Kidney epithelial cell (primary cell): ENCODE measurements at regions not wholly inside any gene's neighbourhood (a gene's known extent, or its start where the extent isn't known, plus 50 kb on each side); places are given as distances from the start of the nearest gene placed in this dataset.

Source experiments
- DNase-seq: peaks from one replicate; pipeline ENCODE4 v3.0.0-alpha.2; 2010; ENCODE audit warnings: low read depth
- H3K27me3 ChIP-seq: 2 replicates; pipeline ENCODE4 v1.6.0; 2011; ENCODE audit warnings: low read length; ENCODE audit not compliant: control insufficient read depth, insufficient read depth
- H3K36me3 ChIP-seq: 2 replicates; pipeline ENCODE4 v1.5.1; 2011; ENCODE audit warnings: low read length; ENCODE audit not compliant: control insufficient read depth, insufficient read depth
- H3K4me3 ChIP-seq: 2 replicates; pipeline ENCODE4 v1.5.1; 2011; ENCODE audit warnings: low read depth, mild to moderate bottlenecking, control low read depth, low read length
- TF ChIP-seq, protein P1 (sequence below): IDR thresholded peaks from 2 replicates; pipeline ENCODE4 v1.5.1; 2011; ENCODE audit warnings: mild to moderate bottlenecking, moderate library complexity, low read length, control low read depth, inconsistent platforms; ENCODE audit not compliant: insufficient read depth, poor library complexity, severe bottlenecking

DNA sequence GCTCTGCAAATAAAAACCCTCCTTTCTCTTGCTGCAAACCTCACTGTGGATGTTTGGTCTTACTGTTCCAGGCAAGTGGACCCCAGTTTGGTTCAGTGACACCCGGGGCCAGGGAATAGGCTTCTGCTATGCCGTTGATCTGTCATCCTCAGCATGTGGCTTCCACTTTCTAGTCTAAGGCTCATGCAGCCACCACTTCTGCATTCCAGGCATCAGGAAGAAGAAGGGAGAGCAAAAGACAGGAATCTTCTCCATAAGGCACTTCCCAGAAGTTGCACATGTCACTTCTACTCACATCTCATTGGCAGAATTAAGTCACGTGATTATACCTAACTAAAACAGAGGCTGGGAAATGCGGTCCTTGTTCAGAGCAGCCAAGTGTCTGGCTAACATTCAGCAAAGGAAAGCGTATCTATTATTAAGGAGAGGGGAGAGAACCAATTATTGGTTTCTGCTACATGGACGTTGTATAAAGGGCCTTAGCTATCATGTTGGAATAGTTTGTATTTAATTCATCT lies 173.6 kb upstream of the PFN2 start:
- TF ChIP-seq, protein P1, sequence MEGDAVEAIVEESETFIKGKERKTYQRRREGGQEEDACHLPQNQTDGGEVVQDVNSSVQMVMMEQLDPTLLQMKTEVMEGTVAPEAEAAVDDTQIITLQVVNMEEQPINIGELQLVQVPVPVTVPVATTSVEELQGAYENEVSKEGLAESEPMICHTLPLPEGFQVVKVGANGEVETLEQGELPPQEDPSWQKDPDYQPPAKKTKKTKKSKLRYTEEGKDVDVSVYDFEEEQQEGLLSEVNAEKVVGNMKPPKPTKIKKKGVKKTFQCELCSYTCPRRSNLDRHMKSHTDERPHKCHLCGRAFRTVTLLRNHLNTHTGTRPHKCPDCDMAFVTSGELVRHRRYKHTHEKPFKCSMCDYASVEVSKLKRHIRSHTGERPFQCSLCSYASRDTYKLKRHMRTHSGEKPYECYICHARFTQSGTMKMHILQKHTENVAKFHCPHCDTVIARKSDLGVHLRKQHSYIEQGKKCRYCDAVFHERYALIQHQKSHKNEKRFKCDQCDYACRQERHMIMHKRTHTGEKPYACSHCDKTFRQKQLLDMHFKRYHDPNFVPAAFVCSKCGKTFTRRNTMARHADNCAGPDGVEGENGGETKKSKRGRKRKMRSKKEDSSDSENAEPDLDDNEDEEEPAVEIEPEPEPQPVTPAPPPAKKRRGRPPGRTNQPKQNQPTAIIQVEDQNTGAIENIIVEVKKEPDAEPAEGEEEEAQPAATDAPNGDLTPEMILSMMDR = no peak
- Histone ChIP-seq H3K27me3 (no peaks in the 10 kb centered on the region), H3K36me3 (no peaks in the 10 kb centered on the region), H3K4me3 (no peak overlapping the region)
- no peak for DNase-seq

DNA sequence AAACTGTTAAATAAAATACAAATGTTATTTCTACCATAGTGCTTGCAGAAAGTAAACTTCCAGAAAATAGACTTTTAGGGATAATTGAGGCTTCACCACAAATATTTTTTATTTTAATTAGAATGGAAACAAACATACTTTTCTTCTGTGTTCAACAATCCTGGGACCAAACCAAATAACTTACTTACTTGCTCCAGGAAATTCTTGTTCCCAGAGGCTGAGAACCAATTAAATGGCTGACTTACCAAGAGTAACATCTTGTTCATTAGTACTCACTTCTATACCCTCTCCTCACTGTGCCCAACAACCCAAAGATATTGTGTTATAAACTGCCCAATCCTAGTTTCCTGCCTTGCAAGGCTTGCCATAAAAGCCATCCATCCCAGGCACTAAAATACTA lies 172.2 kb upstream of the PFN2 start:
- no peaks in the 10 kb centered on the region for H3K27me3 ChIP-seq
- TF ChIP-seq, protein P1 = no peak
- DNase-seq = no peak

DNA sequence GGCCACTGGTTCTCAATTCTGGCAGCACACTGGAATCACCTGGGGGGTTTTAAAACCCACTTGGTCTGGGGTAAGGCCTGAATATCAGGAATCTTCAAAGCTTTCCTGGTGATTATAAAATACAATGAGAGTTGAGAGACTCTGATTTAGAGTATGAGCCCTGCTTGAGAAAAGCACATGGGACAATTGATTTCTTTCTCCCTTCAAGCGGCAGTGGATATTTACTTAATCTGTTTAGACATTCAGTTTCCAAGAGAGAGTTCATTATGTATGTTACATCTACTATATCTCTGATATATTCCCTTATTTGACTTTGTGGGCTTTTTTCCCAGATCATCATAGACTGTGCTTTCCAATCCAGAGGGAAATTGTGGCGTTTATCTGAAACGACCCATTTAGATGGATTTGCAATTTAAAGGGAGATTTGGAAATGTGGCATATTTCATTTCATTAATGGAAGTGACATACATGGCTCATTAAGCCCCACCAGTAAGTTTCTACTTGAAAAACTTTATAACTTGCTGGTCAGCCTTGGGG lies 171.2 kb upstream of the PFN2 start:
- Histone ChIP-seq H3K36me3 (no peaks in the 10 kb centered on the region), H3K4me3 (no peak overlapping the region), H3K27me3 (no peaks in the 10 kb centered on the region)
- DNase-seq = no peak
- TF ChIP-seq, protein P1 = no peak

More for the DNA sequence above, 172.2 kb upstream of the PFN2 start:
- H3K36me3 ChIP-seq = no peaks in the 10 kb centered on the region
- no peak overlapping the region for H3K4me3 ChIP-seq

DNA sequence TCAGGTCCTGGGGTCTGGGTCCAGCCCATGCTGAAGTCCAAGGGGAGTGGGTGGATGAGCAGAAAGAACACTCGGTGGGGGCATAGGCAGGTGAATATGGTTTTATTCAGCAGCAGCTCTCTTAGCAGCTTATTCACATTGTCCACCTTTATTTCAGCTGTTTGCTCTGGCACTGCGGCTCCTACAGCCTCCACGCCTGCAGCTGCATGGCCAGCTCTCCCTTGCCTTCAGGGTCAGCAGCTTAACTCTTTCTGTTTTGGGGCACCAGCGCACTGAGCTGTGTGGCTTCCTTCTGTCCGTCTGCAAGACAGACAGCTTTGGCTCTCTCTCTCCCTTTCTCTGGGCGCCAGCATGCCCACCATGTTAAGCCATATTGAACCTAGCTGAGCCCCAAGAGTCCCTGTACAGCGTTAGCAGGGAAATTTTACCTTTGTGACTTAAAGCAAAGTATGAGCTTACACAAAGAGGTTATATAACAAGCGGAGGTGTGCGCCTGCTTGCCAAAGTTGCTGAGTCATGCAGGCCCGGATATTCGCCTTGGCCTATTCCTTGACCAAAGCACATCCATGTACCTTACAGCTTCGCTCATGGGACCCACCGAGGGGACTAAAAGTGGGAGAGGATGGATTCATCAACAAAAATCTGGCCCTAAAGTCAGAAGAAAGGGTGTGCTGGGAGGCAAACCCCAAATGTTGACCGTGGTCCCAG lies 170.1 kb upstream of the PFN2 start:
- Histone ChIP-seq H3K36me3 (no peaks in the 10 kb centered on the region), H3K27me3 (no peaks in the 10 kb centered on the region), H3K4me3 (no peak overlapping the region)
- TF ChIP-seq, protein P1 = no peak
- DNase-seq = no peak

DNA sequence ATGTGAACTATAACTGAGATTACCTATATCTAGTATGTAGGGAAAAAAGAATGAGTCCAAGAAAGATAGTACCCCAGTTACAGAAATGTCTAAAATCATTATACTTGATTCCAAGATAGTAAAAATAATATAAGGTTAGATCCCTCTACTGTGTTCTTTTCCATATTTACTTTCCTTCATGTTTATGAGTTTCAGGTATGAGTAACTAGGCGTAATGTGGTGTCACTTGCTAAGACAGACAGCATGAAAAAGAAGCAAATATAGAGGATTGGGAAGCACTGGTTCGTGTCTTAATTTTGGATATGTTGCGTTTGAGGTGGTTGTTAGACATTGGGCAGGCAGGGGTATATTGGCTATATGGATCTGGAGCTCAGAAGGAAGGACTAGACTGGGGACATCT lies 168.1 kb upstream of the PFN2 start:
- TF ChIP-seq, protein P1 = no peak
- H3K4me3 ChIP-seq = no peak overlapping the region
- no peak for DNase-seq

More for the DNA sequence above, 168.1 kb upstream of the PFN2 start:
- no peaks in the 10 kb centered on the region for H3K36me3 ChIP-seq
- no peaks in the 10 kb centered on the region for H3K27me3 ChIP-seq
